Body of pancreas (tissue), 4 donors: ENCODE measurements at regions not wholly inside any gene's neighbourhood (a gene's known extent, or its start where the extent isn't known, plus 50 kb on each side); places are given as distances from the start of the nearest gene placed in this dataset.
A peak's percentile ranks its signal among the peaks of the same experiment; 100 is the strongest.

Experiments
- ATAC-seq: fragments of 150-250 bp; one replicate; pipeline ENCODE4 v1.9.1; 2016
- DNase-seq, 4 donors: peaks; one replicate each; pipeline ENCODE4 v3.0.0-alpha.2; 2019
- H3K27ac ChIP-seq, 4 donors: fragments of 200-600 bp; sonication (generic); 1 replicate in 3 of 4; 2 replicates in 1 of 4; pipeline versions ENCODE4 v1.5.1 to v1.6.1; 2016 to 2019; ENCODE audit warnings: mild to moderate bottlenecking in 1 of 4, mixed read lengths in 1 of 4, moderate library complexity in 1 of 4
- H3K27me3 ChIP-seq, 2 donors: fragments of 200-600 bp; sonication (generic); one replicate each; pipeline ENCODE4 v1.6.0; 2016; ENCODE audit warnings: mild to moderate bottlenecking in 1 of 2
- H3K36me3 ChIP-seq, 2 donors: fragments of 200-600 bp; sonication (generic); replicated peaks in 1 of 2; 2 replicates each; pipeline ENCODE4 v1.5.1; 2016; ENCODE audit warnings: low read depth in 2 of 2; ENCODE audit not compliant: insufficient read depth in 1 of 2
- H3K4me1 ChIP-seq: fragments of 200-600 bp; sonication (generic); one replicate; pipeline ENCODE4 v1.6.0; 2016
- H3K4me3 ChIP-seq, 2 donors: fragments of 200-600 bp; sonication (generic); 1 replicate in 1 of 2; 2 replicates in 1 of 2; pipeline ENCODE4 v1.5.1; 2016 to 2019
- H3K9me3 ChIP-seq, 3 donors: fragments of 200-600 bp; sonication (generic); 1 replicate in 2 of 3; 2 replicates in 1 of 3; pipeline ENCODE4 v1.5.1; 2016
- CTCF ChIP-seq, 7 experiments: fragments of 450-650 bp in 4 of 7; fragments of 200-600 bp in 3 of 7; sonication (generic) in 3 of 7; IDR thresholded peaks; one replicate each; pipeline ENCODE4 v1.5.1; 2016 to 2019; ENCODE audit warnings: antibody characterized with exemption in 7 of 7
- POLR2A ChIP-seq, 3 donors: fragments of 450-650 bp; IDR thresholded peaks; one replicate each; pipeline ENCODE4 v1.6.1; 2016; ENCODE audit warnings: antibody characterized with exemption in 3 of 3, mild to moderate bottlenecking in 2 of 3
- WGBS, 2 donors: methylation state at CpG; one replicate each; pipeline ENCODE4 v1.1.5; 2017; 5-methylcytosine and 5-hydroxymethylcytosine counted together
- intact Hi-C: fragments of 100-400 bp; cut with DNase I; formaldehyde crosslinking; loops from one replicate; pipeline ENCODE4 v1.15.1; 2023

- Histone ChIP-seq H3K9me3 (no peaks in the 10 kb centered on the region), H3K36me3 (no peaks in the 10 kb centered on the region), H3K27ac (no peak overlapping the region), H3K27me3 (no peaks in the 10 kb centered on the region), H3K4me3 (no peak overlapping the region), H3K4me1 (peaks cover 37% of the 10 kb centered on the region)
- WGBS, 2 donors: 90 to 97% methylated on average over 4 of the region's 4 CpGs
- intact Hi-C loops: no loop called here
- no peak for ATAC-seq
- no peak for DNase-seq
- TF ChIP-seq CTCF (IDR thresholded peaks at IDR 0.05): no peak
Measured at GRCh38 chr15:39265261-39265660, 315.6 kb upstream of the THBS1 start.

- Histone ChIP-seq H3K4me3 (no peak overlapping the region), H3K27ac (no peak overlapping the region), H3K27me3 (no peaks in the 10 kb centered on the region), H3K36me3 (no peaks in the 10 kb centered on the region), H3K9me3 (no peaks in the 10 kb centered on the region), H3K4me1 (peaks cover 38% of the 10 kb centered on the region)
- TF ChIP-seq POLR2A (IDR thresholded peaks at IDR 0.05): no peak
- no peak for TF ChIP-seq CTCF (IDR thresholded peaks at IDR 0.05)
- intact Hi-C loops: no loop called here
- 16% methylated on average over 1 of the region's 1 CpG for WGBS, 2 donors
- DNase-seq (no peak), ATAC-seq (no peak)
Measured at GRCh38 chr15:39266890-39267289, 314.0 kb upstream of the THBS1 start.

- no peak for TF ChIP-seq POLR2A (IDR thresholded peaks at IDR 0.05)
- no peak for TF ChIP-seq CTCF (IDR thresholded peaks at IDR 0.05)
- no peak for ATAC-seq
- intact Hi-C loops: no loop called here
Measured at GRCh38 chr15:39267685-39268084, 313.2 kb upstream of the THBS1 start.

GRCh38 chr15:39269352-39269751 lies 311.5 kb upstream of the THBS1 start:
- 63 to 67% methylated on average over 2 of the region's 2 CpGs for WGBS, 2 donors
- Histone ChIP-seq H3K4me1 (peaks cover 60% of the 10 kb centered on the region), H3K9me3 (no peaks in the 10 kb centered on the region), H3K27me3 (no peaks in the 10 kb centered on the region), H3K27ac (peak overlapping the region in 3 of 4 donors; percentile 14 to 89 (median 19)), H3K4me3 (no peak overlapping the region), H3K36me3 (no peaks in the 10 kb centered on the region)
- DNase-seq: peak in 3 of 4 donors; percentile 36 to 37 (median 36)
- no peak for ATAC-seq
- peak in 1 of 7 experiments; percentile 17 for TF ChIP-seq CTCF (IDR thresholded peaks at IDR 0.05)
- TF ChIP-seq POLR2A (IDR thresholded peaks at IDR 0.05): no peak
- intact Hi-C loops: no loop called here

More at GRCh38 chr15:39267685-39268084, 313.2 kb upstream of the THBS1 start:
- Histone ChIP-seq H3K27ac (peak overlapping the region in 1 of 4 donors; percentile 25), H3K36me3 (no peaks in the 10 kb centered on the region), H3K27me3 (no peaks in the 10 kb centered on the region), H3K9me3 (no peaks in the 10 kb centered on the region), H3K4me1 (peaks cover 46% of the 10 kb centered on the region), H3K4me3 (no peak overlapping the region)
- 88 to 92% methylated on average over 7 of the region's 7 CpGs for WGBS, 2 donors
- no peak for DNase-seq

- no peaks in the 10 kb centered on the region for H3K9me3 ChIP-seq
- H3K27ac ChIP-seq: peak overlapping the region in 3 of 4 donors; percentile 14 to 89 (median 19)
- TF ChIP-seq POLR2A (IDR thresholded peaks at IDR 0.05) (no peak), CTCF (IDR thresholded peaks at IDR 0.05) (no peak)
- H3K27me3 ChIP-seq: no peaks in the 10 kb centered on the region
- ATAC-seq: no peak
- H3K4me3 ChIP-seq: no peak overlapping the region
- 72 to 82% methylated on average over 4 of the region's 4 CpGs for WGBS, 2 donors
- DNase-seq: peak in 1 of 4 donors; percentile 15
- H3K4me1 ChIP-seq: peaks cover 65% of the 10 kb centered on the region
- H3K36me3 ChIP-seq: no peaks in the 10 kb centered on the region
- intact Hi-C loops: no loop called here
Measured at GRCh38 chr15:39269821-39270220, 311.1 kb upstream of the THBS1 start.
